Peyer's patch (tissue), 4 donors: ENCODE measurements at regions not wholly inside any gene's neighbourhood (a gene's known extent, or its start where the extent isn't known, plus 50 kb on each side); places are given as distances from the start of the nearest gene placed in this dataset.
"Not testable (repeated sequence)": the region's sequence is repeated elsewhere in the genome, so short reads cannot be mapped to it uniquely, and the experiment has no call there.

Experiments
- DNase-seq, 3 donors: peaks; one replicate each; pipeline ENCODE4 v3.0.0-alpha.2; 2017 to 2019
- H3K27ac ChIP-seq, 4 donors: fragments of 200-600 bp; sonication (generic); one replicate each; pipeline ENCODE4 v1.5.1; 2016 to 2019
- H3K27me3 ChIP-seq, 2 donors: fragments of 200-600 bp; sonication (generic); one replicate each; pipeline ENCODE4 v1.5.1; 2019
- H3K36me3 ChIP-seq, 3 donors: fragments of 200-600 bp; sonication (generic); one replicate each; pipeline ENCODE4 v1.5.1; 2016 to 2019
- H3K4me1 ChIP-seq, 4 donors: fragments of 200-600 bp; sonication (generic); one replicate each; pipeline ENCODE4 v1.5.1; 2016 to 2019
- H3K4me3 ChIP-seq, 4 donors: fragments of 200-600 bp; sonication (generic); 1 replicate in 3 of 4; 2 replicates in 1 of 4; pipeline ENCODE4 v1.5.1; 2016 to 2019; ENCODE audit warnings: mild to moderate bottlenecking in 1 of 4
- H3K9me3 ChIP-seq, 4 donors: fragments of 200-600 bp; sonication (generic); one replicate each; pipeline ENCODE4 v1.5.1; 2016 to 2019; ENCODE audit warnings: mild to moderate bottlenecking in 1 of 4
- CTCF ChIP-seq, 6 experiments: fragments of 450-650 bp in 4 of 6; fragments of 200-600 bp in 2 of 6; sonication (generic) in 1 of 6; IDR thresholded peaks; one replicate each; pipeline ENCODE4 v1.5.1; 2017 to 2019; ENCODE audit warnings: antibody characterized with exemption in 6 of 6, mild to moderate bottlenecking in 3 of 6, moderate library complexity in 1 of 6
- POLR2A ChIP-seq, 2 donors: fragments of 450-650 bp; IDR thresholded peaks; one replicate each; pipeline ENCODE4 v1.5.1; 2017; ENCODE audit warnings: antibody characterized with exemption in 2 of 2, mild to moderate bottlenecking in 2 of 2, moderate library complexity in 2 of 2

GRCh38 chr7:69301253-69301652, 297.0 kb upstream of the AUTS2 start:
- DNase-seq: no peak
- Histone ChIP-seq H3K4me3 (no peak overlapping the region), H3K27ac (no peak overlapping the region), H3K27me3 (no peaks in the 10 kb centered on the region), H3K4me1 (no peaks in the 10 kb centered on the region), H3K9me3 (no peaks in the 10 kb centered on the region), H3K36me3 (no peaks in the 10 kb centered on the region)
- TF ChIP-seq POLR2A (IDR thresholded peaks at IDR 0.05): no peak
- TF ChIP-seq CTCF (IDR thresholded peaks at IDR 0.05): no peak

- no peak for TF ChIP-seq CTCF (IDR thresholded peaks at IDR 0.05)
- TF ChIP-seq POLR2A (IDR thresholded peaks at IDR 0.05): no peak
- Histone ChIP-seq H3K9me3 (no peaks in the 10 kb centered on the region), H3K4me1 (no peaks in the 10 kb centered on the region), H3K27me3 (no peaks in the 10 kb centered on the region), H3K4me3 (no peak overlapping the region), H3K27ac (no peak overlapping the region), H3K36me3 (no peaks in the 10 kb centered on the region)
- no peak for DNase-seq
These were observed 288.7 kb upstream of the AUTS2 start for GRCh38 chr7:69309601-69310000.

GRCh38 chr7:69311489-69311888, 286.8 kb upstream of the AUTS2 start:
- H3K4me1 ChIP-seq: no peaks in the 10 kb centered on the region
- TF ChIP-seq CTCF (IDR thresholded peaks at IDR 0.05): no peak
- TF ChIP-seq POLR2A (IDR thresholded peaks at IDR 0.05): no peak
- H3K9me3 ChIP-seq: no peaks in the 10 kb centered on the region
- H3K27me3 ChIP-seq: no peaks in the 10 kb centered on the region
- no peak for DNase-seq
- H3K36me3 ChIP-seq: no peaks in the 10 kb centered on the region
- no peak overlapping the region for H3K27ac ChIP-seq
- H3K4me3 ChIP-seq: no peak overlapping the region

- not testable (repeated sequence) for H3K4me1 ChIP-seq, H3K9me3 ChIP-seq, H3K27me3 ChIP-seq, DNase-seq, H3K4me3 ChIP-seq, H3K36me3 ChIP-seq, H3K27ac ChIP-seq
These were observed 284.4 kb upstream of the AUTS2 start for GRCh38 chr7:69313852-69314251.

GRCh38 chr7:69318794-69319193, 279.5 kb upstream of the AUTS2 start:
- no peaks in the 10 kb centered on the region for H3K4me1 ChIP-seq
- no peak for TF ChIP-seq POLR2A (IDR thresholded peaks at IDR 0.05)
- TF ChIP-seq CTCF (IDR thresholded peaks at IDR 0.05): no peak
- no peak for DNase-seq

GRCh38 chr7:69328516-69328915, 269.8 kb upstream of the AUTS2 start:
- no peaks in the 10 kb centered on the region for H3K9me3 ChIP-seq
- TF ChIP-seq CTCF (IDR thresholded peaks at IDR 0.05) (no peak), POLR2A (IDR thresholded peaks at IDR 0.05) (no peak)
- H3K4me3 ChIP-seq: no peak overlapping the region
- H3K27ac ChIP-seq: no peak overlapping the region
- no peaks in the 10 kb centered on the region for H3K36me3 ChIP-seq
- no peaks in the 10 kb centered on the region for H3K27me3 ChIP-seq
- no peak for DNase-seq
- H3K4me1 ChIP-seq: no peaks in the 10 kb centered on the region

More at GRCh38 chr7:69318794-69319193, 279.5 kb upstream of the AUTS2 start:
- Histone ChIP-seq H3K36me3 (no peaks in the 10 kb centered on the region), H3K27ac (no peak overlapping the region), H3K4me3 (no peak overlapping the region), H3K9me3 (no peaks in the 10 kb centered on the region), H3K27me3 (no peaks in the 10 kb centered on the region)
